ENCODE measurements at regions not wholly inside any gene's neighbourhood (a gene's known extent, or its start where the extent isn't known, plus 50 kb on each side); places are given as distances from the start of the nearest gene placed in this dataset.

DNA sequence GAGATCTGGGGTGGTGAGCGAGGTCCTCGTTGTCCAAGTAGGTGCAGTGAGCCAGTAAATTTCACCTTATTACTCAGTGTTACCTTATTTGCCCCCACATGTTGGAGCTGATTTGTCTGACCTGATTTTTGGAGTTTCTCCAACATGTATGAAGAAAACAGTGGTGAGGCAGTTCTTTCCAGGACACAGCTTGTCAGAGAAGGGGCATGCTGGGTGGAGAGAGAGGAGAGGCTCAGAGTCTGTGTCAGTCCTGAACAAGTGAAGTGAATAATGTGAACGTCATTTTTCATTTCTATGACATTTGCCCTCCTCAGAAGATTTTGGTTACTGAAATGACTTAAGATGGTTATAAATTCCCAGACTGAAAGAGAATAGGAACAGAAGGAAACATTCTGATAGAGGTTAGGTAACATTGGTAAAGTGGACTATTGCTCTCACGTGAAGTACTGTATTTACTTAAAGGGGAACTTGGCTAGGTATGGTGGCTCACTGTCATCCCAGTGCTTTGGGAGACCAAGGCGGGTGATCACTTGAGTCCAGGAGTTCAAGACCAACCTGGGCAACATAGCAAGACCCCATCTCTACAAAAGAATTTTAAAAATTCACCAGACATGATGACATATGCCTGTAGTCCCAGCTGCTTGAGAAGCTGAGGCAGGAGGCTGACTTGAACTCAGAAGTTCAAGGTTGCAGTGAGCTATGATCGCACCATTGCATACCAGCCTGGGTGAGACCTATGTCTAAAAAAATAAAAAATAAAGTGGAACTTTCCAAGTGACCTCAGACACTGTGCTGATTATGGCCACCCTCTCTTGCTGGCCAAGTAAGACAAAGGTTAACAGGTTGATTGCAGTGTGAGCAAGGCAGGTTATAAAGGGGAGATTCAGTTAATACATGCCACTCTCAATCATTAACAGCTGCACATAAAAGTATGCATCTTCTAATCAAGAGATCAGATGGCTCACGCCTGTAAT is 184.3 kb downstream of the EDN1 start:
- no peaks in the 10 kb centered on the region; the same call in 1 of the 2 replicates for H3K27me3 Mint-ChIP-seq (ENCODE audit: low read depth)
- CTCF ChIA-PET, result interaction anchor here (0.6 to 1.2 kb wide), 3 partner anchors 30 to 544 kb away, joined by 3 to 5 read pairs (median 4); partner anchors contain the start of gene EDN1
- POLR2A ChIA-PET, result no interaction called here
- H3K36me3 Mint-ChIP-seq, result peaks cover 8% of the 10 kb centered on the region
- H3K9me3 Mint-ChIP-seq, result peaks cover 7% of the 10 kb centered on the region
- no peak overlapping the region for H3K4me3 Mint-ChIP-seq
- no peak for ATAC-seq
- no peak for DNase-seq (ENCODE audit: low spot score)
- no peak overlapping the region for H3K27ac Mint-ChIP-seq
- TF ChIP-seq ZNF232 (CRISPR knock-in tag; IDR thresholded peaks at IDR 0.05), result no peak
- TF ChIP-seq TEAD4 (CRISPR knock-in tag; IDR thresholded peaks at IDR 0.05), result no peak
- no peak for TF ChIP-seq ATF1 (CRISPR knock-in tag; IDR thresholded peaks at IDR 0.05)
- no peak for TF ChIP-seq ESRRA (CRISPR knock-in tag; IDR thresholded peaks at IDR 0.05; ENCODE audit: borderline replicate concordance)
- TF ChIP-seq, protein P1, sequence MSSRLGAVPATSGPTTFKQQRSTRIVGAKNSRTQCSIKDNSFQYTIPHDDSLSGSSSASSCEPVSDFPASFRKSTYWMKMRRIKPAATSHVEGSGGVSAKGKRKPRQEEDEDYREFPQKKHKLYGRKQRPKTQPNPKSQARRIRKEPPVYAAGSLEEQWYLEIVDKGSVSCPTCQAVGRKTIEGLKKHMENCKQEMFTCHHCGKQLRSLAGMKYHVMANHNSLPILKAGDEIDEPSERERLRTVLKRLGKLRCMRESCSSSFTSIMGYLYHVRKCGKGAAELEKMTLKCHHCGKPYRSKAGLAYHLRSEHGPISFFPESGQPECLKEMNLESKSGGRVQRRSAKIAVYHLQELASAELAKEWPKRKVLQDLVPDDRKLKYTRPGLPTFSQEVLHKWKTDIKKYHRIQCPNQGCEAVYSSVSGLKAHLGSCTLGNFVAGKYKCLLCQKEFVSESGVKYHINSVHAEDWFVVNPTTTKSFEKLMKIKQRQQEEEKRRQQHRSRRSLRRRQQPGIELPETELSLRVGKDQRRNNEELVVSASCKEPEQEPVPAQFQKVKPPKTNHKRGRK (CRISPR knock-in tag; IDR thresholded peaks at IDR 0.05; ENCODE audit: borderline replicate concordance), result no peak
- no peak for TF ChIP-seq KAT7 (CRISPR knock-in tag; IDR thresholded peaks at IDR 0.05; ENCODE audit: borderline replicate concordance)
- TF ChIP-seq ZNF423 (CRISPR knock-in tag; IDR thresholded peaks at IDR 0.05), result no peak
- no peak for TF ChIP-seq FOXJ3 (CRISPR knock-in tag; IDR thresholded peaks at IDR 0.05; ENCODE audit: borderline replicate concordance)
- no peak for TF ChIP-seq NR2C2 (CRISPR knock-in tag; IDR thresholded peaks at IDR 0.05)
- TF ChIP-seq, protein P2, sequence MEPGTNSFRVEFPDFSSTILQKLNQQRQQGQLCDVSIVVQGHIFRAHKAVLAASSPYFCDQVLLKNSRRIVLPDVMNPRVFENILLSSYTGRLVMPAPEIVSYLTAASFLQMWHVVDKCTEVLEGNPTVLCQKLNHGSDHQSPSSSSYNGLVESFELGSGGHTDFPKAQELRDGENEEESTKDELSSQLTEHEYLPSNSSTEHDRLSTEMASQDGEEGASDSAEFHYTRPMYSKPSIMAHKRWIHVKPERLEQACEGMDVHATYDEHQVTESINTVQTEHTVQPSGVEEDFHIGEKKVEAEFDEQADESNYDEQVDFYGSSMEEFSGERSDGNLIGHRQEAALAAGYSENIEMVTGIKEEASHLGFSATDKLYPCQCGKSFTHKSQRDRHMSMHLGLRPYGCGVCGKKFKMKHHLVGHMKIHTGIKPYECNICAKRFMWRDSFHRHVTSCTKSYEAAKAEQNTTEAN (CRISPR knock-in tag; IDR thresholded peaks at IDR 0.05), result no peak
- TF ChIP-seq, protein P3, sequence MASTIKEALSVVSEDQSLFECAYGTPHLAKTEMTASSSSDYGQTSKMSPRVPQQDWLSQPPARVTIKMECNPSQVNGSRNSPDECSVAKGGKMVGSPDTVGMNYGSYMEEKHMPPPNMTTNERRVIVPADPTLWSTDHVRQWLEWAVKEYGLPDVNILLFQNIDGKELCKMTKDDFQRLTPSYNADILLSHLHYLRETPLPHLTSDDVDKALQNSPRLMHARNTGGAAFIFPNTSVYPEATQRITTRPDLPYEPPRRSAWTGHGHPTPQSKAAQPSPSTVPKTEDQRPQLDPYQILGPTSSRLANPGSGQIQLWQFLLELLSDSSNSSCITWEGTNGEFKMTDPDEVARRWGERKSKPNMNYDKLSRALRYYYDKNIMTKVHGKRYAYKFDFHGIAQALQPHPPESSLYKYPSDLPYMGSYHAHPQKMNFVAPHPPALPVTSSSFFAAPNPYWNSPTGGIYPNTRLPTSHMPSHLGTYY (CRISPR knock-in tag; IDR thresholded peaks at IDR 0.05), result no peak
- no peak for TF ChIP-seq NFATC4 (CRISPR knock-in tag; IDR thresholded peaks at IDR 0.05)
- TF ChIP-seq ELF4 (CRISPR knock-in tag; IDR thresholded peaks at IDR 0.05; ENCODE audit: low read depth), result no peak
- TF ChIP-seq, protein P4, sequence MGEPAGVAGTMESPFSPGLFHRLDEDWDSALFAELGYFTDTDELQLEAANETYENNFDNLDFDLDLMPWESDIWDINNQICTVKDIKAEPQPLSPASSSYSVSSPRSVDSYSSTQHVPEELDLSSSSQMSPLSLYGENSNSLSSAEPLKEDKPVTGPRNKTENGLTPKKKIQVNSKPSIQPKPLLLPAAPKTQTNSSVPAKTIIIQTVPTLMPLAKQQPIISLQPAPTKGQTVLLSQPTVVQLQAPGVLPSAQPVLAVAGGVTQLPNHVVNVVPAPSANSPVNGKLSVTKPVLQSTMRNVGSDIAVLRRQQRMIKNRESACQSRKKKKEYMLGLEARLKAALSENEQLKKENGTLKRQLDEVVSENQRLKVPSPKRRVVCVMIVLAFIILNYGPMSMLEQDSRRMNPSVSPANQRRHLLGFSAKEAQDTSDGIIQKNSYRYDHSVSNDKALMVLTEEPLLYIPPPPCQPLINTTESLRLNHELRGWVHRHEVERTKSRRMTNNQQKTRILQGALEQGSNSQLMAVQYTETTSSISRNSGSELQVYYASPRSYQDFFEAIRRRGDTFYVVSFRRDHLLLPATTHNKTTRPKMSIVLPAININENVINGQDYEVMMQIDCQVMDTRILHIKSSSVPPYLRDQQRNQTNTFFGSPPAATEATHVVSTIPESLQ (CRISPR knock-in tag; IDR thresholded peaks at IDR 0.05), result no peak
- TF ChIP-seq ZNF671 (CRISPR knock-in tag; IDR thresholded peaks at IDR 0.05), result no peak
- no peak for TF ChIP-seq IRF2 (CRISPR knock-in tag; IDR thresholded peaks at IDR 0.05; ENCODE audit: borderline replicate concordance, low read depth)
- no peak for TF ChIP-seq GRHL2 (CRISPR knock-in tag; IDR thresholded peaks at IDR 0.05; ENCODE audit: insufficient replicate concordance, severe bottlenecking)
- no peak for TF ChIP-seq TP53 (CRISPR knock-in tag; IDR thresholded peaks at IDR 0.05)
- TF ChIP-seq, protein P5, sequence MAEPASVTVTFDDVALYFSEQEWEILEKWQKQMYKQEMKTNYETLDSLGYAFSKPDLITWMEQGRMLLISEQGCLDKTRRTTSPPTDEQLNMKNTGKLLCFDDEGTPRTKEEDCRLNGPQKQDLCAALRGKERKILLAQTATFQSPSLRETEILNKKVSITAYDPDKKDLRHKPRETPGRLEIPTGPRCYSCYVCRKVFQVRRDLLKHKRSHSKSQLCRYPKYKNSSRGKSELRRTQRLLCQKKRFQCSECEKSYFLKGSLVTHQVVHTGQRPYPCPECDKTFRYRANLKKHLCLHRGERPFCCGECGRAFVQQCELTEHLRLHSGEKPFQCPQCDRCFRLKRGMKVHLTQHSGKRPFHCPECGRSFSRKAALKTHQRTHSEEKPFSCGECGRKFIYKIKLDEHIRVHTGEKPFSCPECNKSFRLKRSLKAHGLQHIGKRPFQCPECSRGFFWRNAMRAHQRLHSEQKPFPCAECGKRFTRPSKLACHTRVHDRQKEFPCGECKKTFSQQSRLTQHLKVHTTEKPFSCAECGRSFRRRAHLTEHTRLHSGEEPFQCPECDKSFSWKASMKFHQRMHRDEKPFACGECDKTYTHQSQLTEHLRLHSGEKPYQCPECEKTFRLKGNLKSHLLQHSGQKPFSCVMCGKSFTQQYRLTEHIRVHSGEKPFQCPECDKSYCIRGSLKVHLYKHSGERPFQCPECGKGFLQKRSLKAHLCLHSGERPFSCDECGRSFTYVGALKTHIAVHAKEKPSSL (CRISPR knock-in tag; conservative IDR thresholded peaks at IDR 0.05), result no peak
- peaks cover 39% of the 10 kb centered on the region for H3K4me1 Mint-ChIP-seq
